Spleen (tissue), 7 donors: ENCODE measurements at regions not wholly inside any gene's neighbourhood (a gene's known extent, or its start where the extent isn't known, plus 50 kb on each side); places are given as distances from the start of the nearest gene placed in this dataset.

Experiments
- CTCF ChIP-seq, 11 experiments: fragments of 200-600 bp in 7 of 11; fragments of 450-650 bp in 4 of 11; sonication (generic) in 4 of 11; IDR thresholded peaks in 8 of 11; conservative IDR thresholded peaks in 3 of 11; 1 replicate in 7 of 11; 2 replicates in 4 of 11; pipeline versions ENCODE4 v1.4.0 to v1.8.0; 2016 to 2021; ENCODE audit warnings: antibody characterized with exemption in 11 of 11, inconsistent platforms in 4 of 11, mild to moderate bottlenecking in 1 of 11
- POLR2AphosphoS5 ChIP-seq, 3 donors: sonication (generic); formaldehyde crosslinking; IDR thresholded peaks; one replicate each; pipeline ENCODE4 v1.5.1; 2017; ENCODE audit warnings: antibody characterized with exemption in 3 of 3
- donor health status: DM: no; HTN: no; CAD: no; lungs with moderate emphysema.
- donor health status: DM: no; HTN: no; CAD: no.
- donor health status: DM: no; HTN: no; CAD: no.

GRCh38 chr7:24133691-24134090, 150.3 kb upstream of the NPY start:
- no peak for TF ChIP-seq CTCF (IDR thresholded peaks at IDR 0.05 in 8 of 11, conservative IDR thresholded peaks at IDR 0.05 in 3 of 11)
- no peak for TF ChIP-seq POLR2AphosphoS5 (IDR thresholded peaks at IDR 0.05)
